ENCODE measurements at regions not wholly inside any gene's neighbourhood (a gene's known extent, or its start where the extent isn't known, plus 50 kb on each side); places are given as distances from the start of the nearest gene placed in this dataset.

DNA sequence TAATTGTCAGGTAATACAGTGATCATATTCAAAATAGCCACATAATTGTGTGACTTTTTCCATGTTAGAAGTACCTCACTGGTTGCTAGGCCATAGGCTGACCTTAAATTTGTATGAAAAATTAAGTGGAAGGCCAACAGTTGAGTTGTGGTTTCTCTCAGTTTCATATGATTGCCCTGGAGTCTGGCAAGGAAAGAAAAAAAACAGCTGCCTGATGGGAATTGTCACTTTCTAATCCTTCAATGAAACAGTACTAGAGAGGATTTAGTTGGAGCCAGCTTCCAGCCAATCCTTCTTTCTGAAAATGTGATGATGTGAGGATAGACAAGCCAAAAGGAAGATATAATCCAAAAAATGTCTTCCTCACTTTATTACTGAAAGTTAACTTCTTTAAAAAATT is 113.6 kb downstream of the ALX1 start:
- POLR2A ChIA-PET, result no interaction called here
- CTCF ChIA-PET, result no interaction called here
- Mint-ChIP-seq H3K9me3 (ENCODE audit: unreplicated experiment) (no peaks in the 10 kb centered on the region), H3K27ac (ENCODE audit: low read depth, unreplicated experiment) (no peak overlapping the region), H3K4me3 (ENCODE audit: unreplicated experiment) (no peak overlapping the region), H3K4me1 (ENCODE audit: insufficient read depth, unreplicated experiment) (no peaks in the 10 kb centered on the region), H3K36me3 (ENCODE audit: insufficient read depth, unreplicated experiment) (no peaks in the 10 kb centered on the region), H3K27me3 (ENCODE audit: insufficient read depth, unreplicated experiment) (no peaks in the 10 kb centered on the region)
- TF ChIP-seq, protein P1, sequence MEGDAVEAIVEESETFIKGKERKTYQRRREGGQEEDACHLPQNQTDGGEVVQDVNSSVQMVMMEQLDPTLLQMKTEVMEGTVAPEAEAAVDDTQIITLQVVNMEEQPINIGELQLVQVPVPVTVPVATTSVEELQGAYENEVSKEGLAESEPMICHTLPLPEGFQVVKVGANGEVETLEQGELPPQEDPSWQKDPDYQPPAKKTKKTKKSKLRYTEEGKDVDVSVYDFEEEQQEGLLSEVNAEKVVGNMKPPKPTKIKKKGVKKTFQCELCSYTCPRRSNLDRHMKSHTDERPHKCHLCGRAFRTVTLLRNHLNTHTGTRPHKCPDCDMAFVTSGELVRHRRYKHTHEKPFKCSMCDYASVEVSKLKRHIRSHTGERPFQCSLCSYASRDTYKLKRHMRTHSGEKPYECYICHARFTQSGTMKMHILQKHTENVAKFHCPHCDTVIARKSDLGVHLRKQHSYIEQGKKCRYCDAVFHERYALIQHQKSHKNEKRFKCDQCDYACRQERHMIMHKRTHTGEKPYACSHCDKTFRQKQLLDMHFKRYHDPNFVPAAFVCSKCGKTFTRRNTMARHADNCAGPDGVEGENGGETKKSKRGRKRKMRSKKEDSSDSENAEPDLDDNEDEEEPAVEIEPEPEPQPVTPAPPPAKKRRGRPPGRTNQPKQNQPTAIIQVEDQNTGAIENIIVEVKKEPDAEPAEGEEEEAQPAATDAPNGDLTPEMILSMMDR (IDR thresholded peaks at IDR 0.05; ENCODE audit: unreplicated experiment), result no peak
- intact Hi-C loops (cut with micrococcal nuclease), result no loop called here
- DNase-seq (ENCODE audit: unreplicated experiment), result no peak
- BruUV-seq (replicated peaks), result no TSS peak

DNA sequence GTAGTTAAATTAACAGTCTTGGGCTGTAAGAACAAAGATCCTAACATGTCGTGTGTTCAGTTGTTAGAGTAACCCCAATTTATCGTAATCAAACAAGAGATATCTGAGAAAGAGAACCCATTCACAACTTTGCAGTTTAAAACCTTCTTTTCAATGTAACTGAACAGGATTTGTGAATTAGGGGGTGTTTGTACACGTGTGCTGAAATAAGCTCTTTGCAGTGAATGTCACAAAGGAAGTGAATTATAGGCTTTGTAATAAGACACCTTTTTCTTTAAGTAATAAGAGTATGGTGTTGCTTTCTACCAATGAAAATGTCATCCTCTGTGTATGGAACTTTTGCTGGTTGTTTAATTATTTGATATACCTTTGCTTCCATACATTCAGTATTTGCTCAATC is 114.0 kb downstream of the ALX1 start:
- CTCF ChIA-PET, result no interaction called here
- Mint-ChIP-seq H3K9me3 (ENCODE audit: unreplicated experiment) (no peaks in the 10 kb centered on the region), H3K27ac (ENCODE audit: low read depth, unreplicated experiment) (no peak overlapping the region), H3K36me3 (ENCODE audit: insufficient read depth, unreplicated experiment) (no peaks in the 10 kb centered on the region), H3K4me1 (ENCODE audit: insufficient read depth, unreplicated experiment) (no peaks in the 10 kb centered on the region), H3K27me3 (ENCODE audit: insufficient read depth, unreplicated experiment) (no peaks in the 10 kb centered on the region), H3K4me3 (ENCODE audit: unreplicated experiment) (no peak overlapping the region)
- no peak for DNase-seq (ENCODE audit: unreplicated experiment)
- TF ChIP-seq, protein P1 (IDR thresholded peaks at IDR 0.05; ENCODE audit: unreplicated experiment), result no peak
- POLR2A ChIA-PET, result no interaction called here
- intact Hi-C loops (cut with micrococcal nuclease), result no loop called here
- BruUV-seq (replicated peaks), result no TSS peak

DNA sequence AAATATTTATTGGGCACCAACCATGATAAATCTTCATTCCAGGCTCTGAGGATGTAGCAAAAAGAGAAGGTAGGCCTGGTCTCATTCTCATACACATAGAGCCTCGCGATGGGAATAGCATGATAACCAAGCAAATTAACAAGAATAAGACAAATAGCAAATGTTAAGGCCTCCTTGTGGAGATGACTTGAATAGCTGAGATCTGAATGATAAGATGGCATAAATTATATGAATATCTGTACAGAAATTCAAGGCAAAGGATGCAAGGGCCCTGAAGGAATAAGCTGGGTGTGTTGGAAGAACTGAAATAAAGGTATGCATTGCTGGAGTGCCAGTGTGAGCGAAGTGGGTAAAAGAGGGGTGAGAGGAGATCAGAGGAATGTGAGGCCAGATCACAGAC is 114.8 kb downstream of the ALX1 start:
- TF ChIP-seq, protein P1 (IDR thresholded peaks at IDR 0.05; ENCODE audit: unreplicated experiment), result no peak
- H3K9me3 Mint-ChIP-seq (ENCODE audit: unreplicated experiment), result no peaks in the 10 kb centered on the region
- intact Hi-C loops (cut with micrococcal nuclease), result no loop called here
- H3K27me3 Mint-ChIP-seq (ENCODE audit: insufficient read depth, unreplicated experiment), result no peaks in the 10 kb centered on the region
- DNase-seq (ENCODE audit: unreplicated experiment), result no peak
- no peak overlapping the region for H3K4me3 Mint-ChIP-seq (ENCODE audit: unreplicated experiment)
- CTCF ChIA-PET, result interaction anchor here (0.9 kb wide), 1 partner anchor 737 kb away, joined by 3 read pairs; no protein-coding TSS in a partner anchor
- no peak overlapping the region for H3K27ac Mint-ChIP-seq (ENCODE audit: low read depth, unreplicated experiment)
- no TSS peak for BruUV-seq (replicated peaks)
- H3K36me3 Mint-ChIP-seq (ENCODE audit: insufficient read depth, unreplicated experiment), result no peaks in the 10 kb centered on the region
- H3K4me1 Mint-ChIP-seq (ENCODE audit: insufficient read depth, unreplicated experiment), result no peaks in the 10 kb centered on the region
- POLR2A ChIA-PET, result no interaction called here

DNA sequence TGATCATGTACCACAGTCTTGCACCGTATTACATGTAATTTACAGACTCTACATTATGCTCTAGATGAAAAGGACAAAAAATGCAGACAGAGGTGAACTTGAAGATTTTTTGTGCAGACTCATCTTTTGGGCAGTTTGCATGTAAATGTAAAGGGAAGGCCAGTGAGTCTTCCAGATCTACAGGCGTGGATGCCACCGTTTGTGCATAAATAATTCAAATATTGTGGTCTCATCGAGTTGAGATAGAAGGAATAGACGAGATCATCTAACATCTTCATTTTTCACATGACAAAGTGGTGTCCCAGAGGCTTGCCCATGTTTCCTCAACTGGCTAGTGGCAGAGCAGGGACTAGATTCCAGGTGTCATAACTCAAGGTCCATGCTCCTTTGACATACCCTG is 125.2 kb downstream of the ALX1 start:
- ChIA-PET CTCF (interaction anchor here (1.4 kb wide), 1 partner anchor 10 kb away, joined by 3 read pairs; no protein-coding TSS in a partner anchor), POLR2A (no interaction called here)
- H3K36me3 Mint-ChIP-seq (ENCODE audit: insufficient read depth, unreplicated experiment), result no peaks in the 10 kb centered on the region
- peaks cover 13% of the 10 kb centered on the region for H3K4me1 Mint-ChIP-seq (ENCODE audit: insufficient read depth, unreplicated experiment)
- H3K27me3 Mint-ChIP-seq (ENCODE audit: insufficient read depth, unreplicated experiment), result no peaks in the 10 kb centered on the region
- intact Hi-C loops (cut with micrococcal nuclease), result no loop called here
- TF ChIP-seq, protein P1 (IDR thresholded peaks at IDR 0.05; ENCODE audit: unreplicated experiment), result no peak
- no peaks in the 10 kb centered on the region for H3K9me3 Mint-ChIP-seq (ENCODE audit: unreplicated experiment)
- no peak overlapping the region for H3K4me3 Mint-ChIP-seq (ENCODE audit: unreplicated experiment)
- BruUV-seq (replicated peaks), result no TSS peak
- no peak for DNase-seq (ENCODE audit: unreplicated experiment)
- H3K27ac Mint-ChIP-seq (ENCODE audit: low read depth, unreplicated experiment), result no peak overlapping the region

Measured in MCF 10A (cell line).